Loucy (cell line): ENCODE measurements at regions not wholly inside any gene's neighbourhood (a gene's known extent, or its start where the extent isn't known, plus 50 kb on each side); places are given as distances from the start of the nearest gene placed in this dataset.

Source experiments
- H2AFZ ChIP-seq: fragments of 200-600 bp; sonication (generic); 2 replicates; pipeline ENCODE4 v1.6.0; 2016; ENCODE audit warnings: antibody characterized with exemption, mild to moderate bottlenecking, low read length, moderate library complexity
- H3F3A ChIP-seq: fragments of 200-600 bp; 2 replicates; pipeline ENCODE4 v1.6.0; 2016; ENCODE audit warnings: antibody characterized with exemption, low read depth, mild to moderate bottlenecking
- H3K27me3 ChIP-seq: fragments of 200-600 bp; sonication (generic); 2 replicates; pipeline ENCODE4 v1.6.1; 2014; ENCODE audit warnings: low read length, mild to moderate bottlenecking; ENCODE audit not compliant: insufficient read depth, poor library complexity, severe bottlenecking
- H3K36me3 ChIP-seq: fragments of 200-600 bp; sonication (generic); 2 replicates; pipeline ENCODE4 v1.6.1; 2016; ENCODE audit warnings: low read length; ENCODE audit not compliant: insufficient read depth
- H3K4me1 ChIP-seq: fragments of 200-600 bp; sonication (generic); 2 replicates; pipeline ENCODE4 v1.5.1; 2014; ENCODE audit warnings: low read length, mild to moderate bottlenecking; ENCODE audit not compliant: insufficient read depth, poor library complexity, severe bottlenecking
- H3K4me2 ChIP-seq: fragments of 200-600 bp; sonication (generic); 2 replicates; pipeline ENCODE4 v1.6.0; 2014; ENCODE audit warnings: antibody characterized with exemption, low read length, low read depth, mild to moderate bottlenecking; ENCODE audit not compliant: poor library complexity, severe bottlenecking
- H3K4me3 ChIP-seq: fragments of 200-600 bp; sonication (generic); 2 replicates; pipeline ENCODE4 v1.5.1; 2014; ENCODE audit warnings: low read length, mild to moderate bottlenecking, mixed read lengths; ENCODE audit not compliant: poor library complexity, severe bottlenecking
- H3K79me2 ChIP-seq: fragments of 200-600 bp; sonication (generic); 2 replicates; pipeline ENCODE4 v1.6.1; 2014; ENCODE audit warnings: low read length; ENCODE audit not compliant: insufficient read depth
- H3K9ac ChIP-seq: fragments of 200-600 bp; sonication (generic); 2 replicates; pipeline ENCODE4 v1.6.0; 2014; ENCODE audit warnings: mild to moderate bottlenecking, low read depth, low read length, moderate library complexity; ENCODE audit not compliant: poor library complexity, severe bottlenecking
- H3K9me2 ChIP-seq: fragments of 200-600 bp; sonication (generic); replicated peaks from 2 replicates; pipeline ENCODE4 v1.6.1; 2016; ENCODE audit warnings: low read depth, low read length, mixed read lengths
- H3K9me3 ChIP-seq: fragments of 200-600 bp; sonication (generic); 2 replicates; pipeline ENCODE4 v1.6.1; 2014; ENCODE audit warnings: mild to moderate bottlenecking, antibody characterized with exemption, low read length, low read depth; ENCODE audit not compliant: insufficient read depth
- H4K20me1 ChIP-seq: fragments of 200-600 bp; sonication (generic); 2 replicates; pipeline ENCODE4 v1.6.0; 2014; ENCODE audit warnings: antibody characterized with exemption, low read length, mild to moderate bottlenecking; ENCODE audit not compliant: insufficient read depth, poor library complexity, severe bottlenecking
- CTCF ChIP-seq: fragments of 200-600 bp; sonication (generic); conservative IDR thresholded peaks from 2 replicates; pipeline ENCODE4 v1.5.1; 2014; ENCODE audit warnings: mild to moderate bottlenecking, antibody characterized with exemption, low read length
- EZH2phosphoT487 ChIP-seq: fragments of 200-600 bp; IDR thresholded peaks from 2 replicates; pipeline ENCODE4 v1.6.1; 2018; ENCODE audit warnings: antibody characterized with exemption, mild to moderate bottlenecking, moderate library complexity, borderline replicate concordance

- no peak overlapping the region for H2AFZ ChIP-seq
These were observed 779.0 kb downstream of the SQOR start for GRCh38 chr15:46413799-46414198.

GRCh38 chr15:46416544-46416943 is 781.7 kb downstream of the SQOR start:
- Histone ChIP-seq H3K4me2 (no peak overlapping the region), H3K79me2 (no peaks in the 10 kb centered on the region), H4K20me1 (no peaks in the 10 kb centered on the region), H3K9me2 (no peaks in the 10 kb centered on the region), H3F3A (no peaks in the 10 kb centered on the region), H2AFZ (no peak overlapping the region), H3K4me1 (no peaks in the 10 kb centered on the region), H3K4me3 (no peak overlapping the region), H3K27me3 (no peaks in the 10 kb centered on the region), H3K9ac (no peak overlapping the region), H3K36me3 (no peaks in the 10 kb centered on the region), H3K9me3 (no peaks in the 10 kb centered on the region)
- no peak for TF ChIP-seq CTCF
- TF ChIP-seq EZH2phosphoT487: no peak

More at GRCh38 chr15:46413799-46414198, 779.0 kb downstream of the SQOR start:
- H3K4me3 ChIP-seq: no peak overlapping the region
- no peaks in the 10 kb centered on the region for H3K36me3 ChIP-seq
- H3K4me2 ChIP-seq: no peak overlapping the region
- H3K4me1 ChIP-seq: no peaks in the 10 kb centered on the region
- H3K27me3 ChIP-seq: no peaks in the 10 kb centered on the region
- no peaks in the 10 kb centered on the region for H3K79me2 ChIP-seq
- TF ChIP-seq EZH2phosphoT487 (no peak), CTCF (no peak)
- H3K9ac ChIP-seq: no peak overlapping the region
- no peaks in the 10 kb centered on the region for H3K9me3 ChIP-seq
- H4K20me1 ChIP-seq: no peaks in the 10 kb centered on the region
- H3F3A ChIP-seq: no peaks in the 10 kb centered on the region
- no peaks in the 10 kb centered on the region for H3K9me2 ChIP-seq

- no peak overlapping the region for H3K9ac ChIP-seq
- TF ChIP-seq EZH2phosphoT487: no peak
- TF ChIP-seq CTCF: no peak
- H2AFZ ChIP-seq: no peak overlapping the region
- no peaks in the 10 kb centered on the region for H4K20me1 ChIP-seq
- no peaks in the 10 kb centered on the region for H3K79me2 ChIP-seq
- H3K4me1 ChIP-seq: no peaks in the 10 kb centered on the region
- no peaks in the 10 kb centered on the region for H3K9me3 ChIP-seq
- H3K9me2 ChIP-seq: no peaks in the 10 kb centered on the region
- no peak overlapping the region for H3K4me3 ChIP-seq
- no peaks in the 10 kb centered on the region for H3F3A ChIP-seq
- no peaks in the 10 kb centered on the region for H3K36me3 ChIP-seq
- H3K4me2 ChIP-seq: no peak overlapping the region
- no peaks in the 10 kb centered on the region for H3K27me3 ChIP-seq
These were observed 786.2 kb downstream of the SQOR start for GRCh38 chr15:46420990-46421389.
